ENCODE measurements at regions not wholly inside any gene's neighbourhood (a gene's known extent, or its start where the extent isn't known, plus 50 kb on each side); places are given as distances from the start of the nearest gene placed in this dataset.

GRCh38 chr5:117093653-117094052 is 519.0 kb upstream of the SEMA6A start:
- DNase-seq = no peak

- DNase-seq = no peak
Observed at GRCh38 chr5:117089001-117089400, 514.4 kb upstream of the SEMA6A start.

GRCh38 chr5:117088176-117088575 is 513.6 kb upstream of the SEMA6A start:
- no peak for DNase-seq

- no peak for DNase-seq
Observed at GRCh38 chr5:117084067-117084466, 509.4 kb upstream of the SEMA6A start.

GRCh38 chr5:117082977-117083376 is 508.4 kb upstream of the SEMA6A start:
- DNase-seq = no peak

- no peak for DNase-seq
Observed at GRCh38 chr5:117077142-117077541, 502.5 kb upstream of the SEMA6A start.

- no peak for DNase-seq
Observed at GRCh38 chr5:117072439-117072838, 497.8 kb upstream of the SEMA6A start.

GRCh38 chr5:117065800-117066199 is 491.2 kb upstream of the SEMA6A start:
- no peak for DNase-seq

- DNase-seq = no peak
Observed at GRCh38 chr5:117065161-117065560, 490.5 kb upstream of the SEMA6A start.

- no peak for DNase-seq
Observed at GRCh38 chr5:117060099-117060498, 485.5 kb upstream of the SEMA6A start.

- DNase-seq = no peak
Observed at GRCh38 chr5:117058740-117059139, 484.1 kb upstream of the SEMA6A start.

GRCh38 chr5:117055517-117055916 is 480.9 kb upstream of the SEMA6A start:
- no peak for DNase-seq

GRCh38 chr5:117054911-117055310 is 480.3 kb upstream of the SEMA6A start:
- DNase-seq = no peak

- no peak for DNase-seq
Observed at GRCh38 chr5:117054141-117054540, 479.5 kb upstream of the SEMA6A start.

GRCh38 chr5:117041926-117042595 is 467.4 kb upstream of the SEMA6A start:
- no peak for DNase-seq

- DNase-seq = no peak
Observed at GRCh38 chr5:117039035-117039434, 464.4 kb upstream of the SEMA6A start.

- DNase-seq = no peak
Observed at GRCh38 chr5:117027384-117027783, 452.8 kb upstream of the SEMA6A start.

GRCh38 chr5:117020999-117021398 is 446.4 kb upstream of the SEMA6A start:
- no peak for DNase-seq

- DNase-seq = no peak
Observed at GRCh38 chr5:117013280-117013877, 438.8 kb upstream of the SEMA6A start.

- DNase-seq = no peak
Observed at GRCh38 chr5:117010574-117010973, 436.0 kb upstream of the SEMA6A start.

- DNase-seq = no peak
Observed at GRCh38 chr5:116998024-116998423, 423.4 kb upstream of the SEMA6A start.

GRCh38 chr5:116992681-116993080 is 418.1 kb upstream of the SEMA6A start:
- no peak for DNase-seq

- DNase-seq = no peak
Observed at GRCh38 chr5:116989995-116990394, 415.4 kb upstream of the SEMA6A start.

GRCh38 chr5:116982035-116982434 is 407.4 kb upstream of the SEMA6A start:
- no peak for DNase-seq

- no peak for DNase-seq
Observed at GRCh38 chr5:116980581-116980980, 406.0 kb upstream of the SEMA6A start.
